K562 (cell line): ENCODE measurements at regions not wholly inside any gene's neighbourhood (a gene's known extent, or its start where the extent isn't known, plus 50 kb on each side); places are given as distances from the start of the nearest gene placed in this dataset.

Experiments used
- ARID3A ChIP-seq: IDR thresholded peaks from 2 replicates; pipeline ENCODE4 v1.6.1; 2012; ENCODE audit warnings: low read depth, low read length, improper control_type of control experiment, borderline replicate concordance
- ATF7 ChIP-seq: fragments of 450-650 bp; IDR thresholded peaks from 2 replicates; pipeline ENCODE4 v1.7.1; 2014; ENCODE audit warnings: mild to moderate bottlenecking, moderate library complexity
- BACH1 ChIP-seq: fragments of 200-800 bp; sonication (Bioruptor generic); IDR thresholded peaks from 2 replicates; pipeline ENCODE4 v1.6.1; 2016; ENCODE audit warnings: missing genetic modification characterization, missing compliant biosample characterization
- BCL6 ChIP-seq: fragments of 250-450 bp; sonication (Bioruptor Pico); IDR thresholded peaks from 2 replicates; pipeline ENCODE4 v1.4.0; 2020
- CBX1 ChIP-seq: sonication (generic); IDR thresholded peaks from 2 replicates; pipeline ENCODE4 v1.6.1; 2016; ENCODE audit warnings: antibody characterized with exemption, low read depth, mild to moderate bottlenecking
- EP400 ChIP-seq: fragments of 450-650 bp; IDR thresholded peaks from 2 replicates; pipeline ENCODE4 v1.6.1; 2017; ENCODE audit warnings: antibody characterized with exemption, mild to moderate bottlenecking, moderate library complexity
- FOXK1 ChIP-seq: sonication (generic); formaldehyde crosslinking; IDR thresholded peaks from 2 replicates; pipeline ENCODE4 v1.8.0; 2022; ENCODE audit warnings: missing genetic modification reagents, mild to moderate bottlenecking, borderline replicate concordance
- GTF3C2 ChIP-seq: IDR thresholded peaks from 3 replicates; pipeline ENCODE4 v1.6.1; 2011; ENCODE audit warnings: borderline replicate concordance, mild to moderate bottlenecking, moderate library complexity; ENCODE audit not compliant: insufficient read length; ENCODE audit errors: extremely low read depth
- HIVEP1 ChIP-seq: fragments of 250-450 bp; sonication (Bioruptor Pico); IDR thresholded peaks from 2 replicates; pipeline ENCODE4 v1.4.0; 2020; ENCODE audit warnings: mild to moderate bottlenecking
- IFI16 ChIP-seq: fragments of 250-450 bp; sonication (Bioruptor Pico); IDR thresholded peaks from 2 replicates; pipeline ENCODE4 v2.1.2; 2022; ENCODE audit warnings: mild to moderate bottlenecking, inconsistent platforms
- IRF2 ChIP-seq: sonication (generic); formaldehyde crosslinking; IDR thresholded peaks from 2 replicates; pipeline ENCODE4 v1.8.1; 2022; ENCODE audit warnings: mild to moderate bottlenecking, missing genetic modification reagents
- MCM5 ChIP-seq: fragments of 450-650 bp; IDR thresholded peaks from 2 replicates; pipeline ENCODE4 v1.6.1; 2016; ENCODE audit warnings: low read depth
- MYC ChIP-seq, 2 experiments: fragments of 250-450 bp in 1 of 2; sonication (Bioruptor Pico) in 1 of 2; IDR thresholded peaks; 2 replicates each; pipeline versions ENCODE4 v1.5.1 to v1.6.1; 2012 to 2021; ENCODE audit warnings: low read depth in 2 of 2, borderline replicate concordance in 1 of 2, improper control_type of control experiment in 1 of 2, low read length in 1 of 2, mild to moderate bottlenecking in 1 of 2, moderate library complexity in 1 of 2
- POLR2A ChIP-seq: fragments of 450-650 bp; conservative IDR thresholded peaks from 2 replicates; pipeline ENCODE4 v1.6.1; 2016
- POU5F1 ChIP-seq: fragments of 150-350 bp; IDR thresholded peaks from 2 replicates; pipeline ENCODE4 v1.6.1; 2014; ENCODE audit warnings: borderline replicate concordance, low read length, low read depth, mild to moderate bottlenecking; ENCODE audit not compliant: partially characterized antibody
- RAD21 ChIP-seq, 2 experiments: fragments of 250-450 bp in 1 of 2; fragments of 450-650 bp in 1 of 2; sonication (Bioruptor Pico) in 1 of 2; formaldehyde crosslinking in 1 of 2; IDR thresholded peaks in 1 of 2; conservative IDR thresholded peaks in 1 of 2; 2 replicates each; pipeline versions ENCODE4 v1.4.0 to v1.8.0; 2020 to 2022; ENCODE audit warnings: mild to moderate bottlenecking in 2 of 2, moderate library complexity in 1 of 2
- RAD51 ChIP-seq: fragments of 450-650 bp; IDR thresholded peaks from 2 replicates; pipeline ENCODE4 v1.7.1; 2016; ENCODE audit warnings: low read depth, mild to moderate bottlenecking, borderline replicate concordance
- SMARCB1 ChIP-seq: IDR thresholded peaks from 2 replicates; pipeline ENCODE4 v1.6.1; 2011; ENCODE audit warnings: improper control_type of control experiment, low read depth; ENCODE audit not compliant: insufficient read length
- SOX6 ChIP-seq: fragments of 450-650 bp; IDR thresholded peaks from 2 replicates; pipeline ENCODE4 v1.6.1; 2014; ENCODE audit warnings: mild to moderate bottlenecking
- SPI1 ChIP-seq: IDR thresholded peaks from 2 replicates; pipeline ENCODE4 v1.6.1; 2011; ENCODE audit warnings: low read depth, low read length, control low read depth, borderline replicate concordance
- SRSF1 ChIP-seq: fragments of 200-400 bp; formaldehyde crosslinking; IDR thresholded peaks from 2 replicates; pipeline ENCODE4 v1.6.1; 2017; ENCODE audit warnings: mild to moderate bottlenecking, low read depth, low read length, moderate library complexity
- STAT5A ChIP-seq: IDR thresholded peaks from 2 replicates; pipeline ENCODE4 v1.6.1; 2012; ENCODE audit warnings: low read length, inconsistent platforms, borderline replicate concordance
- USF1 ChIP-seq: sonication (generic); formaldehyde crosslinking; IDR thresholded peaks from 2 replicates; pipeline ENCODE4 v1.9.0; 2022; ENCODE audit warnings: mild to moderate bottlenecking, missing genetic modification reagents
- ZNF165 ChIP-seq: fragments of 250-450 bp; sonication (Bioruptor Pico); IDR thresholded peaks from 2 replicates; pipeline ENCODE4 v1.4.0; 2020; ENCODE audit warnings: borderline replicate concordance
- ZNF507 ChIP-seq: conservative IDR thresholded peaks from 2 replicates; pipeline ENCODE4 v1.6.1; 2017; ENCODE audit warnings: missing genetic modification characterization, missing compliant biosample characterization
- ZNF77 ChIP-seq: fragments of 250-450 bp; sonication (Bioruptor Pico); IDR thresholded peaks from 2 replicates; pipeline ENCODE4 v1.5.0; 2020

- TF ChIP-seq IRF2 (CRISPR knock-in tag) (no peak), MYC (IDR thresholded peaks at IDR 0.05; ENCODE audit: low read depth, low read length) (peak; percentile 34; the same call in 1 of the 2 replicates), MYC (CRISPR knock-in tag; IDR thresholded peaks at IDR 0.05; ENCODE audit: borderline replicate concordance, low read depth) (no peak), STAT5A (no peak), ZNF77 (CRISPR knock-in tag) (no peak), BCL6 (CRISPR knock-in tag) (no peak), POLR2A (peak; percentile 20; the same call in 1 of the 2 replicates), ZNF165 (CRISPR knock-in tag) (no peak), MCM5 (no peak), POU5F1 (no peak), EP400 (peak; percentile 28; the same call in 1 of the 2 replicates), USF1 (CRISPR knock-in tag) (no peak), SMARCB1 (no peak), FOXK1 (CRISPR knock-in tag) (no peak), ATF7 (0 out of 2 replicates have a peak, but pooled peaks have one; percentile 18), ZNF507 (tag) (no peak), BACH1 (tag) (peak; percentile 58; the same call in 1 of the 2 replicates), RAD51 (no peak), CBX1 (no peak), GTF3C2 (no peak), SOX6 (peak; percentile 91), HIVEP1 (CRISPR knock-in tag) (no peak), IFI16 (CRISPR knock-in tag) (no peak), ARID3A (0 out of 2 replicates have a peak, but pooled peaks have one; percentile 29), SPI1 (no peak), SRSF1 (no peak), RAD21 (CRISPR knock-in tag; conservative IDR thresholded peaks at IDR 0.05 in 1 of 2, IDR thresholded peaks at IDR 0.05 in 1 of 2) (no peak)
These were observed 599.6 kb downstream of the TMEM114 start (continued) for GRCh38 chr16:7990626-7991260.
